ENCODE measurements at regions not wholly inside any gene's neighbourhood (a gene's known extent, or its start where the extent isn't known, plus 50 kb on each side); places are given as distances from the start of the nearest gene placed in this dataset.
"Not testable (repeated sequence)": the region's sequence is repeated elsewhere in the genome, so short reads cannot be mapped to it uniquely, and the experiment has no call there.

- Histone ChIP-seq H3K9me2 (ENCODE audit: insufficient read depth, low read length) (no peaks in the 10 kb centered on the region), H3K4me1 (ENCODE audit: insufficient read depth, low read length, poor library complexity, severe bottlenecking) (no peaks in the 10 kb centered on the region), H4K20me1 (ENCODE audit: insufficient read depth, low read length) (no peaks in the 10 kb centered on the region), H3K27ac (ENCODE audit: low read depth, low read length, poor library complexity, severe bottlenecking) (no peak overlapping the region), H3K4me3 (ENCODE audit: low read depth, low read length, poor library complexity, severe bottlenecking) (no peak overlapping the region), H3K36me3 (ENCODE audit: insufficient read depth, low read length) (no peaks in the 10 kb centered on the region), H2AFZ (ENCODE audit: low read length) (no peak overlapping the region), H3K4me2 (ENCODE audit: low read length) (no peak overlapping the region), H3K9me3 (ENCODE audit: low read length) (no peaks in the 10 kb centered on the region), H3K79me2 (ENCODE audit: insufficient read depth, low read depth, low read length) (no peaks in the 10 kb centered on the region)
- BruUV-seq (replicated peaks) = no TSS peak
- ChIA-PET POLR2A (no interaction called here), CTCF (ENCODE audit: unreplicated experiment) (no interaction called here)
- DNase-seq (ENCODE audit: low spot score) = no peak
- no peak for TF ChIP-seq EZH2phosphoT487 (IDR thresholded peaks at IDR 0.05; ENCODE audit: borderline replicate concordance, low read depth, low read length)
- TF ChIP-seq CTCF (conservative IDR thresholded peaks at IDR 0.05; ENCODE audit: low read length) = no peak
- intact Hi-C loops (cut with micrococcal nuclease; ENCODE audit: unreplicated experiment) = no loop called here
These were observed 71.8 kb upstream of the ABI1 start for GRCh38 chr10:26932576-26932975.

- Histone ChIP-seq H3K79me2 (ENCODE audit: insufficient read depth, low read depth, low read length) (no peaks in the 10 kb centered on the region), H3K4me1 (ENCODE audit: insufficient read depth, low read length, poor library complexity, severe bottlenecking) (no peaks in the 10 kb centered on the region), H3K9me2 (ENCODE audit: insufficient read depth, low read length) (no peaks in the 10 kb centered on the region), H3K4me2 (ENCODE audit: low read length) (no peak overlapping the region), H3K4me3 (ENCODE audit: low read depth, low read length, poor library complexity, severe bottlenecking) (no peak overlapping the region), H3K36me3 (ENCODE audit: insufficient read depth, low read length) (no peaks in the 10 kb centered on the region), H3K27ac (ENCODE audit: low read depth, low read length, poor library complexity, severe bottlenecking) (no peak overlapping the region), H2AFZ (ENCODE audit: low read length) (no peak overlapping the region), H3K9me3 (ENCODE audit: low read length) (no peaks in the 10 kb centered on the region), H4K20me1 (ENCODE audit: insufficient read depth, low read length) (no peaks in the 10 kb centered on the region)
- DNase-seq (ENCODE audit: low spot score) = no peak
- BruUV-seq (replicated peaks) = no TSS peak
- ChIA-PET CTCF (ENCODE audit: unreplicated experiment) (no interaction called here), POLR2A (interaction anchor here (0.5 kb wide), 2 partner anchors 41 to 110 kb away, joined by 4 read pairs; no protein-coding TSS in a partner anchor)
- intact Hi-C loops (cut with micrococcal nuclease; ENCODE audit: unreplicated experiment) = no loop called here
- TF ChIP-seq CTCF (conservative IDR thresholded peaks at IDR 0.05; ENCODE audit: low read length) (no peak), EZH2phosphoT487 (IDR thresholded peaks at IDR 0.05; ENCODE audit: borderline replicate concordance, low read depth, low read length) (no peak)
These were observed 70.5 kb upstream of the ABI1 start for GRCh38 chr10:26931223-26931622.

GRCh38 chr10:26922824-26923223 lies 62.1 kb upstream of the ABI1 start:
- intact Hi-C loops (cut with micrococcal nuclease; ENCODE audit: unreplicated experiment); H3K79me2 ChIP-seq (ENCODE audit: insufficient read depth, low read depth, low read length); H4K20me1 ChIP-seq (ENCODE audit: insufficient read depth, low read length); H3K27ac ChIP-seq (ENCODE audit: low read depth, low read length, poor library complexity, severe bottlenecking); POLR2A ChIA-PET; H2AFZ ChIP-seq (ENCODE audit: low read length); H3K4me1 ChIP-seq (ENCODE audit: insufficient read depth, low read length, poor library complexity, severe bottlenecking); H3K4me3 ChIP-seq (ENCODE audit: low read depth, low read length, poor library complexity, severe bottlenecking); H3K36me3 ChIP-seq (ENCODE audit: insufficient read depth, low read length); DNase-seq (ENCODE audit: low spot score); CTCF ChIA-PET (ENCODE audit: unreplicated experiment); BruUV-seq (replicated peaks); H3K4me2 ChIP-seq (ENCODE audit: low read length); H3K9me2 ChIP-seq (ENCODE audit: insufficient read depth, low read length); H3K9me3 ChIP-seq (ENCODE audit: low read length): not testable (repeated sequence)

- H2AFZ ChIP-seq (ENCODE audit: low read length); POLR2A ChIA-PET; H3K4me1 ChIP-seq (ENCODE audit: insufficient read depth, low read length, poor library complexity, severe bottlenecking); intact Hi-C loops (cut with micrococcal nuclease; ENCODE audit: unreplicated experiment); DNase-seq (ENCODE audit: low spot score); H3K4me2 ChIP-seq (ENCODE audit: low read length); H3K79me2 ChIP-seq (ENCODE audit: insufficient read depth, low read depth, low read length); H3K9me2 ChIP-seq (ENCODE audit: insufficient read depth, low read length); H3K9me3 ChIP-seq (ENCODE audit: low read length); H3K4me3 ChIP-seq (ENCODE audit: low read depth, low read length, poor library complexity, severe bottlenecking); H3K27ac ChIP-seq (ENCODE audit: low read depth, low read length, poor library complexity, severe bottlenecking); H4K20me1 ChIP-seq (ENCODE audit: insufficient read depth, low read length); CTCF ChIA-PET (ENCODE audit: unreplicated experiment); H3K36me3 ChIP-seq (ENCODE audit: insufficient read depth, low read length); BruUV-seq (replicated peaks): not testable (repeated sequence)
These were observed 58.5 kb upstream of the ABI1 start for GRCh38 chr10:26919156-26919860.

Measured in OCI-LY7 (cell line).